SU-DHL-6 (cell line): ENCODE measurements at regions not wholly inside any gene's neighbourhood (a gene's known extent, or its start where the extent isn't known, plus 50 kb on each side); places are given as distances from the start of the nearest gene placed in this dataset.

Experiments used
- H2AFZ ChIP-seq: fragments of 200-600 bp; sonication (generic); 2 replicates; pipeline ENCODE4 v1.6.1; 2014; ENCODE audit warnings: low read depth, mild to moderate bottlenecking, moderate library complexity, mixed read lengths, antibody characterized with exemption, low read length; ENCODE audit not compliant: severe bottlenecking
- H3F3A ChIP-seq: fragments of 200-600 bp; shearing (Covaris generic); 2 replicates; pipeline ENCODE4 v1.6.0; 2016; ENCODE audit warnings: antibody characterized with exemption, mild to moderate bottlenecking; ENCODE audit not compliant: insufficient read depth
- H3K27ac ChIP-seq: fragments of 200-600 bp; sonication (generic); 2 replicates; pipeline ENCODE4 v1.5.1; 2016; ENCODE audit warnings: low read depth, mild to moderate bottlenecking, low read length, moderate library complexity, mixed read lengths
- H3K27me3 ChIP-seq: fragments of 200-600 bp; sonication (generic), shearing (Covaris generic); 2 replicates; pipeline ENCODE4 v1.6.0; 2014; ENCODE audit warnings: mild to moderate bottlenecking, low read length
- H3K36me3 ChIP-seq: fragments of 200-600 bp; sonication (generic); 2 replicates; pipeline ENCODE4 v1.6.1; 2014; ENCODE audit warnings: mild to moderate bottlenecking, low read length, mixed read lengths
- H3K4me2 ChIP-seq: fragments of 300-600, 200-600 bp; shearing (Covaris generic), sonication (generic); 2 replicates; pipeline ENCODE4 v1.6.0; 2014; ENCODE audit warnings: low read length, low read depth, mild to moderate bottlenecking; ENCODE audit not compliant: poor library complexity, severe bottlenecking
- H3K4me3 ChIP-seq: fragments of 200-600 bp; sonication (generic); 2 replicates; pipeline ENCODE4 v1.5.1; 2014; ENCODE audit warnings: antibody characterized with exemption, low read length, mild to moderate bottlenecking, mixed read lengths; ENCODE audit not compliant: insufficient read depth, poor library complexity, severe bottlenecking
- H3K79me2 ChIP-seq: fragments of 200-600 bp; sonication (generic); 2 replicates; pipeline ENCODE4 v1.6.1; 2014; ENCODE audit warnings: mild to moderate bottlenecking, low read length, moderate library complexity; ENCODE audit not compliant: insufficient read depth
- H3K9ac ChIP-seq: fragments of 200-600 bp; sonication (generic); 2 replicates; pipeline ENCODE4 v1.7.0; 2014; ENCODE audit warnings: mild to moderate bottlenecking, low read length
- H3K9me2 ChIP-seq: fragments of 200-600 bp; sonication (generic); replicated peaks from 2 replicates; pipeline ENCODE4 v1.6.1; 2014; ENCODE audit warnings: low read length; ENCODE audit not compliant: insufficient read depth
- H3K9me3 ChIP-seq: fragments of 200-600 bp; sonication (generic); 2 replicates; pipeline ENCODE4 v1.6.1; 2014; ENCODE audit warnings: low read length, mixed read lengths; ENCODE audit not compliant: insufficient read depth
- H4K20me1 ChIP-seq: fragments of 200-600 bp; sonication (generic); 2 replicates; pipeline ENCODE4 v1.6.1; 2014; ENCODE audit warnings: low read depth, mild to moderate bottlenecking, antibody characterized with exemption, low read length, moderate library complexity, mixed read lengths
- EZH2phosphoT487 ChIP-seq: fragments of 200-600 bp; sonication (generic), shearing (Covaris generic); conservative IDR thresholded peaks from 2 replicates; pipeline ENCODE4 v1.6.1; 2018; ENCODE audit warnings: mild to moderate bottlenecking, antibody characterized with exemption, low read length, moderate library complexity, mixed read lengths
- TF ChIP-seq, protein P1 (sequence below): fragments of 200-600 bp; sonication (generic); IDR thresholded peaks from one replicate; pipeline ENCODE4 v1.5.1; 2017; ENCODE audit warnings: antibody characterized with exemption, mild to moderate bottlenecking, low read length, moderate library complexity; ENCODE audit not compliant: insufficient read depth, poor library complexity, severe bottlenecking

DNA sequence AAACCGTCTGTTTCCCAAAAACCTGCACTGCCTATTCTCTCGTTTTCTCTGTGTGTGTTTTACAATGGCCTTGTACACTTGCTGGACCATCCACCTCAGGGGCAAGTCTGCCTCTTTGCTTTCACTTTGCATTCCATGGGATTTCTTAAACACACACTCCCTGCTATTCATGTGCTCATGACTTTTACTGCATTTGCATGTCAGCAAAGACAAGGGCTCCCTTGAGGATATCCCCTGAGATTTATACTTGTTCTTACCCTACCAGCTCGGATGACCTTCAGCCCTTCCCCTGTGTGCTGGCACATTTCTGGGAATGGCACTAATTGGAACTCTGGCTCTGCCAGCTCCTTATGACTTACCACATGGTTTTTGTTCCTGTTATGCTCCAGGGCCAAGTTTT is 386.9 kb downstream of the AMY1C start:
- H3K4me3 ChIP-seq, result no peak overlapping the region
- H3K9me3 ChIP-seq, result no peaks in the 10 kb centered on the region
- H3K27ac ChIP-seq, result no peak overlapping the region
- H2AFZ ChIP-seq, result no peak overlapping the region
- H3K27me3 ChIP-seq, result no peaks in the 10 kb centered on the region
- TF ChIP-seq EZH2phosphoT487, result no peak
- TF ChIP-seq, protein P1, sequence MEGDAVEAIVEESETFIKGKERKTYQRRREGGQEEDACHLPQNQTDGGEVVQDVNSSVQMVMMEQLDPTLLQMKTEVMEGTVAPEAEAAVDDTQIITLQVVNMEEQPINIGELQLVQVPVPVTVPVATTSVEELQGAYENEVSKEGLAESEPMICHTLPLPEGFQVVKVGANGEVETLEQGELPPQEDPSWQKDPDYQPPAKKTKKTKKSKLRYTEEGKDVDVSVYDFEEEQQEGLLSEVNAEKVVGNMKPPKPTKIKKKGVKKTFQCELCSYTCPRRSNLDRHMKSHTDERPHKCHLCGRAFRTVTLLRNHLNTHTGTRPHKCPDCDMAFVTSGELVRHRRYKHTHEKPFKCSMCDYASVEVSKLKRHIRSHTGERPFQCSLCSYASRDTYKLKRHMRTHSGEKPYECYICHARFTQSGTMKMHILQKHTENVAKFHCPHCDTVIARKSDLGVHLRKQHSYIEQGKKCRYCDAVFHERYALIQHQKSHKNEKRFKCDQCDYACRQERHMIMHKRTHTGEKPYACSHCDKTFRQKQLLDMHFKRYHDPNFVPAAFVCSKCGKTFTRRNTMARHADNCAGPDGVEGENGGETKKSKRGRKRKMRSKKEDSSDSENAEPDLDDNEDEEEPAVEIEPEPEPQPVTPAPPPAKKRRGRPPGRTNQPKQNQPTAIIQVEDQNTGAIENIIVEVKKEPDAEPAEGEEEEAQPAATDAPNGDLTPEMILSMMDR, result no peak
- no peaks in the 10 kb centered on the region for H4K20me1 ChIP-seq
- no peaks in the 10 kb centered on the region for H3F3A ChIP-seq
- no peaks in the 10 kb centered on the region for H3K36me3 ChIP-seq
- H3K79me2 ChIP-seq, result no peaks in the 10 kb centered on the region
- H3K9me2 ChIP-seq, result no peaks in the 10 kb centered on the region
- no peak overlapping the region for H3K9ac ChIP-seq
- H3K4me2 ChIP-seq, result no peak overlapping the region

DNA sequence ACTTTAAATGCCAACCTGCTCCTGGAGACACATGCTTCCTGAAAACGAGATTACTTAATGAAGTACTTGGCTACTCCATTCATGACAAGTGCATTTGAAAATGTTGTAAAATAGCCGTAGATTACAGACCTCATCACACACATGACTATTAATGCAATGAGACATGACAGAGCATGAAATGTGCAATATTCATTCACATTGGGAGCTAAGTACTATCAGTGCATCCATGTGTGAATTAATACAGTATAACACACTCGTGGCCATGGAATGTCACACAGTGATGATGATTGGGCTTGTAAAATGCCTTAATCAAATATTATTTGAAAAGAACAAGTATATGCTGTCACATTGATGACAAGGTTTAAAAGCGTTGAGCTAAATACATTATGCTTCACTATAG is 407.0 kb downstream of the AMY1C start:
- no peaks in the 10 kb centered on the region for H3K36me3 ChIP-seq
- H3K9me3 ChIP-seq, result 0 out of 2 replicates have a peak, but pooled peaks cover 5% of the 10 kb centered on the region
- H3K9ac ChIP-seq, result no peak overlapping the region

DNA sequence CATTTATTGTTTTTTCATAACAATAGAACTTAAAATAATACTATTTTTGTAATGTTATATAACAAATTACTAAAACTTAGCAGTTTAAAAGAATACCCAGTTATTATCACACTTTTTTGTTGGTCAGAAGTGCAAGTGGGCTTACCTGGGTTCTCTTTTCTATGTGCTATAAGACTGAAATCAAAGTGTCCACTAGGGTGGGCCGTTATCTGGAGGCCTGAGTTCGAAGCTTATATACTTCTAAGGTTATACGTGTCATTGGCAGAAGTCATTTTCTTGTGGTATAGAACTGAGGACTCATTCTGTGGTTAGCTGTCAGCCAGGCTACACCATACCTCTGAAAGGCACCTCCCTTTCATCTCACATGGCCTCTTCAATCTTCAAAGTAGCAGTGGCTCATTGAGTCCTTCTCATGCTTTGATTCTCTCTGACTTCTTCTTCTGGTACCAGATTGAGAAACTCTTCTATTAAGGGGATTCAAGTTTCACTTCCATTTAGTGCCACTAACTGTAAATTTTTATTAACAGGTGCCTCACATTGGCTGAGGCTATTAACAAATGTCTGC is 414.3 kb downstream of the AMY1C start:
- Histone ChIP-seq H3K27ac (peak overlapping the region; percentile 10; the same call in 1 of the 2 replicates), H3K9ac (no peak overlapping the region), H3K36me3 (no peaks in the 10 kb centered on the region), H3K9me3 (no peaks in the 10 kb centered on the region), H3K79me2 (no peaks in the 10 kb centered on the region), H2AFZ (peak overlapping the region; percentile 51), H3K4me2 (peak overlapping the region; percentile 10), H3K4me3 (no peak overlapping the region), H3F3A (no peaks in the 10 kb centered on the region), H4K20me1 (no peaks in the 10 kb centered on the region), H3K9me2 (no peaks in the 10 kb centered on the region), H3K27me3 (no peaks in the 10 kb centered on the region)
- TF ChIP-seq EZH2phosphoT487, result no peak
- TF ChIP-seq, protein P1, result no peak

More for the DNA sequence above, 407.0 kb downstream of the AMY1C start:
- H3K27ac ChIP-seq, result no peak overlapping the region
- H2AFZ ChIP-seq, result no peak overlapping the region
- no peak overlapping the region for H3K4me3 ChIP-seq
- no peak overlapping the region for H3K4me2 ChIP-seq
- H3K79me2 ChIP-seq, result no peaks in the 10 kb centered on the region
- H3F3A ChIP-seq, result no peaks in the 10 kb centered on the region
- TF ChIP-seq EZH2phosphoT487, result no peak
- TF ChIP-seq, protein P1, result no peak
- H3K27me3 ChIP-seq, result no peaks in the 10 kb centered on the region
- no peaks in the 10 kb centered on the region for H3K9me2 ChIP-seq
- H4K20me1 ChIP-seq, result no peaks in the 10 kb centered on the region
